ENCODE measurements at regions not wholly inside any gene's neighbourhood (a gene's known extent, or its start where the extent isn't known, plus 50 kb on each side); places are given as distances from the start of the nearest gene placed in this dataset.

GRCh38 chr20:11992426-11992825 is 74.7 kb downstream of the BTBD3 start:
- H2BK5ac ChIP-seq (ENCODE audit: low read depth, low read length), result no peak overlapping the region
- H4K5ac ChIP-seq (ENCODE audit: insufficient read length, low read depth, low read length), result no peak overlapping the region
- H3K14ac ChIP-seq (ENCODE audit: insufficient read length), result no peak overlapping the region
- 94% methylated on average over 2 of the region's 2 CpGs; no CpG with 5 or more reads in 1 of the 2 experiments for WGBS, 2 experiments (ENCODE audit: extremely low coverage in 1 of 2, insufficient coverage in 1 of 2, insufficient read length in 1 of 2, insufficient replicate concordance in 2 of 2, low coverage in 1 of 2, low lambda C conversion rate in 2 of 2, missing lambda C conversion rate in 1 of 2)
- H3K27ac ChIP-seq (ENCODE audit: low read depth, low read length), result no peak overlapping the region
- no peak overlapping the region for H3K4me3 ChIP-seq (ENCODE audit: extremely low read depth in 1 of 4, insufficient read depth in 2 of 4, low read depth in 3 of 4, low read length in 4 of 4)
- no peak overlapping the region for H3K4ac ChIP-seq (replicated peaks; ENCODE audit: insufficient read length, low read depth, low read length)
- no peaks in the 10 kb centered on the region for H3K79me1 ChIP-seq (ENCODE audit: low read depth, low read length)
- no peak overlapping the region for H2AK5ac ChIP-seq (ENCODE audit: low read depth, low read length)
- no peaks in the 10 kb centered on the region for H3K79me2 ChIP-seq (ENCODE audit: control insufficient read depth in 1 of 2, insufficient read depth in 2 of 2, low read length in 2 of 2)
- ChIA-PET CTCF (ENCODE audit: partially characterized antibody) (interaction anchor here (2.3 kb wide), 1 partner anchor 20 kb away, joined by 11 read pairs; no protein-coding TSS in a partner anchor), POLR2A (ENCODE audit: partially characterized antibody) (no interaction called here)
- H3K27me3 ChIP-seq (replicated peaks in 1 of 4; ENCODE audit: control insufficient read depth in 3 of 4, extremely low read depth in 1 of 4, insufficient read depth in 3 of 4, low read length in 3 of 4), result no peaks in the 10 kb centered on the region
- no peak overlapping the region for H3K4me2 ChIP-seq (ENCODE audit: insufficient read depth in 1 of 2, low read depth in 2 of 2, low read length in 2 of 2)
- H3K23ac ChIP-seq (ENCODE audit: insufficient read length), result no peak overlapping the region
- no peak overlapping the region for H3K9ac ChIP-seq (replicated peaks in 1 of 4; ENCODE audit: extremely low read depth in 1 of 4, low read depth in 3 of 4, low read length in 3 of 4)
- no peaks in the 10 kb centered on the region for H4K20me1 ChIP-seq (replicated peaks in 1 of 2; ENCODE audit: control insufficient read depth in 1 of 2, insufficient read depth in 2 of 2, low read length in 2 of 2)
- no peak overlapping the region for H4K91ac ChIP-seq (replicated peaks; ENCODE audit: insufficient read length, low read length)
- H2BK20ac ChIP-seq (ENCODE audit: low read length), result no peak overlapping the region
- H2BK12ac ChIP-seq (ENCODE audit: low read depth, low read length), result no peak overlapping the region
- H3K4me1 ChIP-seq (replicated peaks in 1 of 4; ENCODE audit: control insufficient read depth in 3 of 4, insufficient read depth in 4 of 4, low read length in 3 of 4), result no peaks in the 10 kb centered on the region
- FAIRE-seq, result no peak
- no peak overlapping the region for H4K8ac ChIP-seq (ENCODE audit: extremely low read depth, insufficient read depth, low read length)
- no peaks in the 10 kb centered on the region for H3K36me3 ChIP-seq (ENCODE audit: control insufficient read depth in 2 of 4, insufficient read depth in 4 of 4, low read length in 3 of 4)
- no peak for DNase-seq (ENCODE audit: low read depth in 1 of 2, low spot score in 2 of 2)
- H2BK120ac ChIP-seq (replicated peaks; ENCODE audit: low read depth, low read length), result no peak overlapping the region
- no peak overlapping the region for H2AFZ ChIP-seq (ENCODE audit: low read length)
- H3K9me3 ChIP-seq (ENCODE audit: insufficient read depth in 2 of 2, low read depth in 1 of 2, low read length in 1 of 2), result no peaks in the 10 kb centered on the region
- H3K56ac ChIP-seq (replicated peaks; ENCODE audit: insufficient read length, low read depth, low read length), result no peak overlapping the region
- H3K23me2 ChIP-seq (ENCODE audit: low read depth, low read length), result no peaks in the 10 kb centered on the region
- no peak overlapping the region for H2BK15ac ChIP-seq (ENCODE audit: low read length)
- H3K18ac ChIP-seq (ENCODE audit: extremely low read depth, low read length), result no peak overlapping the region
- TF ChIP-seq BACH1 (IDR thresholded peaks at IDR 0.05; ENCODE audit: low read length) (no peak), RFX5 (IDR thresholded peaks at IDR 0.05; ENCODE audit: borderline replicate concordance, low read depth, low read length) (no peak), JUN (IDR thresholded peaks at IDR 0.05; ENCODE audit: low read depth, low read length) (no peak), SIN3A (conservative IDR thresholded peaks at IDR 0.05 in 1 of 2, IDR thresholded peaks at IDR 0.05 in 1 of 2; ENCODE audit: low read depth in 1 of 2, low read length in 2 of 2) (no peak), BCL11A (IDR thresholded peaks at IDR 0.05; ENCODE audit: low read depth in 2 of 2, low read length in 2 of 2) (no peak), KDM5A (IDR thresholded peaks at IDR 0.05; ENCODE audit: low read length) (no peak), E2F6 (IDR thresholded peaks at IDR 0.05) (no peak), CBX8 (IDR thresholded peaks at IDR 0.05; ENCODE audit: borderline replicate concordance, low read depth, low read length) (no peak), POLR2AphosphoS5 (IDR thresholded peaks at IDR 0.05; ENCODE audit: low read depth, low read length) (no peak), CTCF (IDR thresholded peaks at IDR 0.05; ENCODE audit: control extremely low read depth in 1 of 3, insufficient read depth in 1 of 3, low read depth in 1 of 3, low read length in 3 of 3) (no peak), SRF (IDR thresholded peaks at IDR 0.05; ENCODE audit: low read depth, low read length) (no peak), CEBPB (IDR thresholded peaks at IDR 0.05; ENCODE audit: low read depth, low read length) (no peak)

Data from H1 (cell line).